HG03066 (cell line): ENCODE measurements at regions not wholly inside any gene's neighbourhood (a gene's known extent, or its start where the extent isn't known, plus 50 kb on each side); places are given as distances from the start of the nearest gene placed in this dataset.
"Not testable (repeated sequence)": the region's sequence is repeated elsewhere in the genome, so short reads cannot be mapped to it uniquely, and the experiment has no call there.

Experiments
- ATAC-seq: cut with Tn5 transposase; IDR thresholded peaks from one replicate; pipeline ENCODE4 v1.9.1; 2021; ENCODE audit warnings: low read depth; ENCODE audit not compliant: unreplicated experiment

- no peak for ATAC-seq
These were observed 102.1 kb upstream of the TSC22D1 start for GRCh38 chr13:44678197-44678596.

GRCh38 chr13:44676534-44676933, 100.4 kb upstream of the TSC22D1 start:
- no peak for ATAC-seq

GRCh38 chr13:44669534-44669933, 93.4 kb upstream of the TSC22D1 start:
- no peak for ATAC-seq

GRCh38 chr13:44668688-44669087, 92.6 kb upstream of the TSC22D1 start:
- ATAC-seq, result no peak

GRCh38 chr13:44667943-44668342, 91.8 kb upstream of the TSC22D1 start:
- no peak for ATAC-seq

- not testable (repeated sequence) for ATAC-seq
These were observed 90.4 kb upstream of the TSC22D1 start for GRCh38 chr13:44666538-44666937.

- no peak for ATAC-seq
These were observed 88.2 kb upstream of the TSC22D1 start for GRCh38 chr13:44664308-44664707.

- no peak for ATAC-seq
These were observed 86.4 kb upstream of the TSC22D1 start for GRCh38 chr13:44662515-44662914.

- no peak for ATAC-seq
These were observed 85.8 kb upstream of the TSC22D1 start for GRCh38 chr13:44661936-44662335.

- ATAC-seq, result no peak
These were observed 83.9 kb upstream of the TSC22D1 start for GRCh38 chr13:44660050-44660449.

GRCh38 chr13:44652962-44653660, 77.0 kb upstream of the TSC22D1 start:
- no peak for ATAC-seq

- ATAC-seq, result no peak
These were observed 76.0 kb upstream of the TSC22D1 start for GRCh38 chr13:44652168-44652567.

- no peak for ATAC-seq
These were observed 75.6 kb upstream of the TSC22D1 start for GRCh38 chr13:44651724-44652123.

- ATAC-seq, result no peak
These were observed 75.1 kb upstream of the TSC22D1 start for GRCh38 chr13:44651209-44651608.

- no peak for ATAC-seq
These were observed 73.7 kb upstream of the TSC22D1 start for GRCh38 chr13:44649834-44650233.

GRCh38 chr13:44649104-44649428, 72.9 kb upstream of the TSC22D1 start:
- no peak for ATAC-seq

GRCh38 chr13:44648392-44649103, 72.4 kb upstream of the TSC22D1 start:
- no peak for ATAC-seq

- ATAC-seq, result not testable (repeated sequence)
These were observed 71.4 kb upstream of the TSC22D1 start for GRCh38 chr13:44647560-44647959.

- ATAC-seq, result no peak
These were observed 69.9 kb upstream of the TSC22D1 start for GRCh38 chr13:44646044-44646443.

GRCh38 chr13:44643256-44643655, 67.1 kb upstream of the TSC22D1 start:
- no peak for ATAC-seq

- ATAC-seq, result no peak
These were observed 61.5 kb upstream of the TSC22D1 start for GRCh38 chr13:44637581-44637980.

GRCh38 chr13:44629465-44630183, 53.5 kb upstream of the TSC22D1 start:
- no peak for ATAC-seq
